Head of caudate nucleus (tissue), 42 donors: ENCODE measurements at regions not wholly inside any gene's neighbourhood (a gene's known extent, or its start where the extent isn't known, plus 50 kb on each side); places are given as distances from the start of the nearest gene placed in this dataset.
"Not testable (repeated sequence)": the region's sequence is repeated elsewhere in the genome, so short reads cannot be mapped to it uniquely, and the experiment has no call there.

Experiments used
- DNase-seq, 42 donors: peaks; one replicate each; pipeline versions ENCODE4 v3.0.0 to v3.0.0-alpha.2; 2020 to 2021; ENCODE audit warnings: mixed read lengths in 7 of 42
- intact Hi-C: fragments of 100-400 bp; cut with DNase I; formaldehyde crosslinking; loops from one replicate; pipeline ENCODE4 v1.15.0; 2022

DNA sequence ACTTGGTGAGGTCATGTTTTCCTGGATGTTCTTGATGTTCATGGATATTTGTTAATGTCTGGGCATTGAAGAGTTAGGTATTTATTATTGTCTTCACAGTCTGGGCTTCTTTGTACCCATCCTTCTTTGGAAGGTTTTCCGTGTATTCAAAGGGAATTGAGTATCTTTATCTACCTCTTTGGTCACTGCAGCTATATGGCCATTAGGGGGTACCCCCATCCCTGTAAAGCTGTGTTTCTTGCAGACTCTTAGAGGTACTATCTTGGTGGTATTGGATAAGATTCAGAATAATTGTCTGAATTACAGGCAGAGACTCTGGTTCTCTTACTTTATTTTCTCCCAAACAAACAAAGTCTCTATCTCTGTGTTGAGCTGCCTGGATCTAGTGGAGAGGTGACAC, 401.6 kb upstream of the FSIP2 start:
- intact Hi-C loops: no loop called here
- no peak for DNase-seq

DNA sequence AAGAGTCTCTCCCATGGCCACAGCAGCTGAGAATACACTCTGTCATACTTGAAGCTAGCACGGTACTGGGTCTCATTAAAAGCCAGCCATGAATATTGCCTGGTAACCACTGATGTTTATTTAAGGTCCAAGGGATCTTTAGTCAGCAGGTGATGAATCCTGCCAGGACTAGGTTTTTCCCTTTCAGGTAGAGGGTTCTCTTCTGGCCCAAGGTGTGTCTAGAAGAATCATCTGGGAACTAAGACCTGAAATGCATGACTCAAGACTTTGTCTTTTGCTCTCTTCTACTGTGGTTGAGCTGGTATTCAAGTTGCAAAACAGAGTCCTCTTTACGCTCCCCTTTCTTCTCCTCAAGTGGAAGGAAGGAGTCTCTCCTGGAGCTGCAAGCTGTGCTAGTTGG, 400.5 kb upstream of the FSIP2 start:
- no peak for DNase-seq
- intact Hi-C loops: no loop called here

DNA sequence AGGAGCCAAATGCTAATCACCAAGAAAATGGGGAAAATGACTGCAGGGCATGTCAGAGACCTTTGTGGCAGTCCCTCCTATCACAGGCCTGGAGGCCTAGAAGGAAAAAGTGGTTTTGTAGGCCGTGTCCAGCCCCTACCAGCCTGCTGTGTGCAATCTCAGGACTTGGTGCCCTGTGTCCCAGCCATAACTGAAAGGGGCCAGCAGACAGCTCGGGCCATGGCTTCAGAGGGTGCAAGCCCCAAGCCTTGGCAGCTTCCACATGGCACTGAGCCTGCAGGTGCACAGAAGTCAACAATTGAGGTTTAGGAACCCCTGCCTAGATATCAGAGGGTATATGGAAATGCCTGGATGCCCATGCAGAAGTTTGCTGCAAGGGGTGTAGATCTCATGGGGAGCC, 391.2 kb upstream of the FSIP2 start:
- DNase-seq: no peak
- intact Hi-C loops: no loop called here

DNA sequence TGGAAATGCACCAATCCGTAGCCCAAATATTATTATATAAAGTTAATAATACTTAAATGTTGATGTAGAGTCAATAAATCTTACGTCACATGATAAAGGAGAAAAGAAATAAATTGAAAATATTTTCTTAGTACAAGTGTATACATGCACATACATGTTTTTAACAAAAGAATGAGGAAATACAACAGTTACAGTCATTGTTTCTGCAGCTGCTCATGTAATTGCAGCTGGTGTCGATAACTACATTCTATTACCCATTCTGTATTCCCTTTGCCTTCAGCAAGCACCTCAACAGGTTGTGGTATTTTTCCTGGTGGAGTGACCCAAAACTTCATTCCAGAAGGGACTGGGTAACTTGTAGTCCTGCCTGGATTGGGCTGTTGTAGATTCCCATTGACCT, 377.8 kb upstream of the FSIP2 start:
- no peak for DNase-seq
- intact Hi-C loops: no loop called here

DNA sequence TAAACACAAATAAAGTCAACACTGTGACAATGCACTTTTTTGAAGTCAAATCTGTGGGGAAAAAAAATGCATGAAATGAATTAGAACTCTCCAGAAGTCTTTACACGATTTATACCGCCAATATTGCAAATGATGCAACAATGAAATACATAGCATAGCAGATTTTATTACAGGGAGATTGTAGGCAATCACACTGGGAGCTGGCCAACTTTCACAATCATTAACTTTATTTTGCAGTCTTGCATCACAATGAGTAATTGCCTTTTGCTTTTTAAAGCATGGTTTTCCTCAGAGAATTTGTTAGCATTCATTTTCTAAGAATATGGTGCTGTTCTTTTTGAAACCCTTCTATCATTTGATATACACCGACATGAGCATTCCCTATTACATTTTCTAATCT, 366.4 kb upstream of the FSIP2 start:
- intact Hi-C loops: no loop called here
- DNase-seq: no peak

DNA sequence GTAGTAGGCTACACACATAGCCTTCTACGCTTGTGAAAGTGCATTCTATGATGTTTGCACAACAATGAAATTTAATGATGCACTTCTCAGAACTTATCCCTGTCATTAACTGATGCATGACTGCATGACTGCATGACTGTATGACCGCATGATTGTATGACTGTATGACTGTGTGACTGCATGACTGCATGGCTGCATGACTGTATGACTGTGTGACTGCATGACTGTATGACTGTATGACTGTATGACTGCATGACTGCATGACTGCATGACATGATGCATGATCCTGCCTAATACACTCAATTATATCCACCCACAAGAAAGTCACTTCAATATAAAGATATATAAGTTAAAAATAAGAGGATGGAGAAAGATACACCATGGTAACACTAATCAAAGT, 365.4 kb upstream of the FSIP2 start:
- DNase-seq: no peak
- intact Hi-C loops: no loop called here

DNA sequence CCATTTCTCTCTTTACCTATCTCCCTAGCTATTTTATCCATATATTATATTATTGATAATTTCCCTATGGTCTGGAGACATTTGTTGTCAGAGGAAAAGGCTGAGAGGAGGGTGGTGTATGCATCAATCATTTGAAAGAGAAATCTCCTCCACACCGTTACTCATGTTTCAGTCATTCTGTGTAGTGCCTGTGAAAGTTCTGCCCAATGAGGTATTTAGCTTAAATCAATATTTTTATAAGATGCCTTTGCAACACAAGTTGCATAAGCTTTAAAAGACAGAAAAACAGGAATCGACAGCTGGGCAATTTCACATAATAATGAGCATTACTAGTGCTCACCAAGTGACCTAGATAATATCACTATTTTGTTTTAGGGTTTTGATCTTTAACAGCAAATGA, 363.7 kb upstream of the FSIP2 start:
- intact Hi-C loops: no loop called here
- no peak for DNase-seq

DNA sequence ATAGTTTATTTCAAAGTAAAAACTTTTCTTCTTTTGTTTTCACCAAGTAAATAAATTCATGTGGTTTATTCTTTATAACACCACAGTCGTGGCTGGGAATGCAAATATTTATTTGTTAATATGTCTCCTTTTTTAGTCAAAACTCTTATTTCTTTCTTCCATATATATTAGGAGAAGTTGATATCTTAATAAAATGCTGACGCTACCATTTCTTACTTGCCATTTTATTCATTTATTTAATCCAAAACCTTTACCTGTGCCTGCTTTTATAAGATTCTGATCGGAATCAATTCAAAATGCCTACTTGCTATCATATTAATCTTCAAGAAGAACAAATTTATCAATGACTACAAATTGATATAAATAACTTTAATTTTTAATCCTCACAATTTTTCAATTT, 362.9 kb upstream of the FSIP2 start:
- no peak for DNase-seq
- intact Hi-C loops: no loop called here

DNA sequence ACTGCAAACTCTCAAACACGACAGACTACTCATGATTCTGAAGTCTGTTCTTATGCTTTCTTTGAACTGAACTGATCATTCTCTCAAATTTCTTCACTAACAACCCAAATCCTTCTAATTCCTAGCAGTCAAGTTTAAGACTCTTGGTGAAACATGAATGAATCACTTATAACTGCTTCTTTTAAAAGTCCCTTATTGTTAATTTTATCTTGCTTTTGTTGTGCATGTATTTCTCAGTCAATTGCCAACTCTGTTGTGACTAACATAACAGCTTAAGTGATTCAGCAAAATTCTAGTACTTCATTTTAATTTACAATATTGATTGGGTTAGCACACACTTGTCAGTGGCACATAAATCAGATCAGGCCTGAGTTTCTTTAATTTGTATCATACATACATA, 357.0 kb upstream of the FSIP2 start:
- intact Hi-C loops: no loop called here
- DNase-seq: no peak

DNA sequence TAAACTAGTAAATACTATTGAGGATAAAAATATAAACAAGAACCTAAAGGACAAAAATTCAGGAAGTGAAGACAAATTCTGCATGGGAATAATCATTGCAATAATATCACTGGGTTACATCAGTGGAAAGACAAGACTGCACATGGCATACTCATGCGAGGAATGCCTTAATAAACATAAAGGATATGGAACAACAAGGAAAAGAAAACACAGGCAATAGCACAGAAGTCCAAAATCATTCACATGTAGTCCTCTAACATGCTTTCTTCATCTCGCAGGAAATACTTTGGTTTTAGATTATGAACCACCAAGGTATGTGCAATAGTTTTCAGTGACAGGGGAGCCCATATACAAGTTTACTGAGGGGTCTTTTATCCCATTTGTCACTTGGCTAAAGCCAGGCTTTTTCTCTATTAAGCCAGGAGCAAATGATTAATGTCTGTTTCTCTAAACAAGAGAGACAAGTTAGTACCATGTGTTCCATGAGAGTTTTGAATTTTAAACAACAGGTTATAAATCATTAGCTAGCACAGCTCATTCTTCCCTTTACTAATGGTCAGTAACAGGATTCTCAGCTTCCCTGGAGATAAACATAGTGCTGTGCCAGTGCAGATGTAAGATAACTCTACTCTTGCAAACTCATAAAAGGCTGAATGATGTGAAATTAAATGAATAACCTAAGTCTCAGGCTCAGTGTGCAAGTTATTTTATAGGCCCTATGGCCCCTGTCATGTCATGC, 353.6 kb upstream of the FSIP2 start:
- DNase-seq: no peak

DNA sequence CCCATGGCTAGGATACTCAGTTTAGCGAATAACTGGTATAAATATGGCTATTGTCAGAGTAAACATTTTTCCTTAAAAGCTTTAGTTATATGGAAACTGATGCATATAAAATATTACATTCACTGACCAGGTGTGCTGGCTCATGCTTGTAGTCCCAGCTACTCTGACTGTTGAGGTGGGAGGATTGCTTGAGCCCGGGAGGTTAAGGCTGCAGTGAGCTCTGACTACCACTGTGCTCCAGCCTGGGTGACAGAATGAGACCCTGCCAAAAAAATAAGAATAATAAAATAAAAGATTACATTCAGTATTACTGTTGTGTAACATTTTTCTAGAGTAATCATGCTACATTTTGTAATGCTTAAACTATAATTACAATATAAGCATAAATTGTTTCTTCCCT, 350.4 kb upstream of the FSIP2 start:
- intact Hi-C loops: no loop called here
- DNase-seq: no peak

More for the DNA sequence above, 353.6 kb upstream of the FSIP2 start:
- intact Hi-C loops: no loop called here

DNA sequence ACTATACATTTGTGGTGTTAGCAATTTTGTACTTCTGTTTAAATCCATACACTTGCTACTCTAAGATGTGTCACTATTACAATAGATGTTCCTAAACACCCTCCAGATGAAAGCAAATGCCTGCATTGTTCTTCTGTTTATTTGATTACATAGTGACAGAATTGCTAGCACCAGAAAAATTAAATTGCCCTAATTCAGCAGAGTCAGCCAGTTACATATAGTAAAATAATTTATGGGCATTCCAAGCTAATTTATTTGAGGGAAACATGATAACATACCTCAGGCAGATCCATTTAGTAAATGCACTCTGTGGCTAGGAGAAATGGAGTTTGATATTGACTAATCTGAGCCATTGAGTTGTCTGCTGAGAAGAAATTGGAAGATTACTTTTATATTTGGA, 347.1 kb upstream of the FSIP2 start:
- no peak for DNase-seq
- intact Hi-C loops: no loop called here

DNA sequence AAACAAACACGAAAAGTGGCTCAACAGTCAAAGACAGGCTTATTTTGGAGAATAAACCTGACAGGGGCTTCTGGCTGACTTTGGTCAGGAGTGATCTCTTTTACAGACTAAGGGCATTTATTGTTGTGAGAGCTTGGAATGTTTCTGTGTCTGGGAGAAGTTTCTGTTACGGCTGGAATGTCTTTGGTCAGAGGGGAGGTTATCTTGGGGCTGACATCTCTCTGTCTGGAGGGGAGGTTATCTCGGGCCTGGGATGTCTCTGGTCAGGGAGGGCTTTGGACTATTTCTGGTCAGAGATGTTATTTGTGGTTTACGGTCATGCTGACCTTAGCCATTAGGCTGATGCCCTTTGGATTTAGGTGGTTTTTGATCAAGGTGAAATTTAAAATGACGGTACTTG, 345.5 kb upstream of the FSIP2 start:
- DNase-seq: no peak
- intact Hi-C loops: no loop called here

DNA sequence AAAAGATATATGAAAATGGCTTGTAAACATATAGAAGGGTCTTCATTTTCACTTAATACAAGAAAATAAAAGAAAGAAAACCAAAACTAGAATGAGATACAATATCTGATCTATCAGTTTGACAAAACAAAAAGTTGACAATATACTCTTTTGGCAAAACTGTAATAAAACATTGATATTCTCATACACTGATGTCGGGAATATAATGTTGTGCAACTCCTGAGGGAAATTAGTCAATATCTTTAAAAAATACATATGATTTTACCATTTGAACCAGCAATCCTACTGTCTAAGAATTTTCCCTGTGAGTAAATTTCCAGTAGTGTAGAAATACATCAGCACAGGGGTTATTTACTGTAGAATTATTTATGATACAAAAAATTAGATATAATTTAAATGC, 336.1 kb upstream of the FSIP2 start:
- DNase-seq: no peak
- intact Hi-C loops: no loop called here

DNA sequence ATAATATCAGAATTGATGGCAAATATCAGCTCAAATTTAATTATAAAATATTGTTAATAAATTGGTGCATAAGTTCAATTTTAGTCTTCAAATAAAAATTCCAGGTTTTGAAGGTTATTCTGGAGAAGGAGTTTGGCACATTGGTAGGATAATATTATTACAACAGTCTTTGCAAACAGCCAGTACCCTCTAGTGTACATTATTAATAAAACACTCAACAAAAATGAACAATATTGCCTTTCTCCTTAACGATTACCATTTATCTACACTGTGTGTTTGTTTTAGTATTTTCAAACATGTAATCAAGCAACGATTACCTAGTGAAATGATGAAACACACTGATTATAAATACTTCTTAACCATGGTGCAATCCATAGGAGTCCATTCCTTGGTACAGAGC, 334.0 kb upstream of the FSIP2 start:
- intact Hi-C loops: no loop called here
- DNase-seq: no peak

DNA sequence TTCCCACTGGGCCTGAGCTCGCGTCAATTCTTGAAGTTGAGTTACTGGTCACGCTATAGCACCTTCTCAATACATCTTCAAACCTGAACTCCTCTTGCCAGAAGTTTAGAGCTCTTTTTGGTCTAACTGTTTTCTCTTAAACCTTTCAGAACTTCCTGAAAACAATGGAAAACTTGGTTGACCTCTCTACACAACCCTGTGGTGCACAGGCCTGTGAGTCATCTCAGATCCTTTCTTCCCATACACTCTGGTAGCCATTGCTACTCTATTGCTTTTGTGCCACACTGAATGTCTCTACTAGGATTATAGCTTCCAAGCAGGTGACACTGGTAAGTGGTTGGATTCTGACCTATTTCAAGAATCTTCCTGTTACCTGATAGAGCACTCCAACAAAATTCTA, 321.5 kb upstream of the FSIP2 start:
- intact Hi-C loops: no loop called here

DNA sequence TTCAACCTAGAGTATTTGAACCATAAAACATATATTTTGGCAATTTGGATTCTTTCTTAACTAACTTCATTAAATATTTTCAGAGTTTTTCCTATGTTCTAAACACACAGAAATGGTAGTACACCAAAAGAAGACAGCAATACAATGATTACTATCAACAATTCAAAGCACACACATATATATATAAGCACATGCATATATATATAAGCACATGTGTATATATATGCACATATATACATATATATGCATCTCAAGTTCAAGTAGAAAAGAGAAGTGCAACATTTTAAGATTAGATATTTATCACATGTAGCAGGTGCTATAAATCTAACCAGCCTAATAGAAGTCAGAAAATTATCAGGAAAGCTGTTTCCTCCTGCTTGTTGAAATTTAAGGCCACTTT, 320.9 kb upstream of the FSIP2 start:
- DNase-seq: no peak
- intact Hi-C loops: no loop called here

More for the DNA sequence above, 321.5 kb upstream of the FSIP2 start:
- no peak for DNase-seq

DNA sequence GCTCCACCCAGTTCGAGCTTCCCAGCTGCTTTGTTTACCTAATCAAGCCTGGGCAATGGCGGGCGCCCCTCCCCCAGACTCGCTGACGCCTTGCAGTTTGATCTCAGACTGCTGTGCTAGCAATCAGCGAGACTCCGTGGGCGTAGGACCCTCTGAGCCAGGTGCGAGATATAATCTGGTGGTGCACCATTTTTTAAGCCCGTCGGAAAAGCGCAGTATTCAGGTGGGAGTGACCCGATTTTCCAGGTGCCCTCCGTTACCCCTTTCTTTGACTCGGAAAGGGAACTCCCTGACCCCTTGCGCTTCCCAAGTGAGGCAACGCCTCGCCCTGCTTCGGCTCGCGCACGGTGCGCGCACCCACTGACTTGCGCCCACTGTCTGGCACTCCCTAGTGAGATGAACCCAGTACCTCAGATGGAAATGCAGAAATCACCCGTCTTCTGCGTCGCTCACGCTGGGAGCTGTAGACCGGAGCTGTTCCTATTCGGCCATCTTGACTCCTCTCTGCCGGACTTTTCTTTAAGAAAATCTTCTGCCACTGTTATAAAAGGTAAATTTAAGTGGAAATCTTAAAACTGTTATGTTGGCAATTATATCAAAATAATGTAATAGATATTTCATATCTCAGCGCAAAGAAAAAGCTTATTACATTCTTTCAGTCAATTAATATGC, 313.5 kb upstream of the FSIP2 start:
- intact Hi-C loops: not testable (repeated sequence)

DNA sequence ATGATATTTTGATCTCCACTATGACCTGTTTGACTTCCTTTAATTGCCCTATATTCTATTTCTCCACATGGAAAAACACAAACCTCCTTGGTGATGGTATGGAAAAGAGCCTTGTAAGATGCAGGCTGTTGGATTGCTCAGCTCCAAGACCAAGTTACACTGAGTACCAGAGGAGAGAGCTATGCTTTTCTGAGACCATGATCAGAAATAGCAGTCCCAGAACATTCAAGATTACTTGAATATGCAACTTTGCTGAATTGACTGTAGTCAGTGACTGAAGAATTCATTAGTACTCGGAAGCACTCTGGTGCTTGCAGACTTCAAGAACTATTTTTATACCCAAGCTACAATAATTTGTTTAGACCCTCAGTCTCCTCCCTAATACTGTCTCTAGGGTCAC, 310.6 kb upstream of the FSIP2 start:
- intact Hi-C loops: no loop called here
- no peak for DNase-seq

More for the DNA sequence above, 313.5 kb upstream of the FSIP2 start:
- not testable (repeated sequence) for DNase-seq

DNA sequence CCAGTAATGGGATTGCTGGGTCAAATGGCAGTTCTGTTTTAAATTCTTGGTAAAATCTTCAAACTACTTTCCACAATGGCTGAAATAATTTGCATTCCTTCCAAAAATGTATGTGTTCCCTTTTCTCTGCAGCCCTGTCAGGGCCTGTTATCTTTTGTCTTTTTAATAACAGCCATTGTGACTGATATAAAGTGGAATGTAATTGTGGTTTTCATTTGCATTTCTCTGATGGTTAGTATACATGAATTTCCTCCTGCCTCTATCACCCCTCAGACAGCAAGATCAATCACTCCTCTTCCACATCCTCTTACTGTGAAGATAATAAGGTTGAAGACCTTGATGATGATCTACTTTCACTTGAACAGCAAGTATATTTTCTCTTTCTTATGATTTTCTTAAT, 304.8 kb upstream of the FSIP2 start:
- DNase-seq: no peak
- intact Hi-C loops: no loop called here

DNA sequence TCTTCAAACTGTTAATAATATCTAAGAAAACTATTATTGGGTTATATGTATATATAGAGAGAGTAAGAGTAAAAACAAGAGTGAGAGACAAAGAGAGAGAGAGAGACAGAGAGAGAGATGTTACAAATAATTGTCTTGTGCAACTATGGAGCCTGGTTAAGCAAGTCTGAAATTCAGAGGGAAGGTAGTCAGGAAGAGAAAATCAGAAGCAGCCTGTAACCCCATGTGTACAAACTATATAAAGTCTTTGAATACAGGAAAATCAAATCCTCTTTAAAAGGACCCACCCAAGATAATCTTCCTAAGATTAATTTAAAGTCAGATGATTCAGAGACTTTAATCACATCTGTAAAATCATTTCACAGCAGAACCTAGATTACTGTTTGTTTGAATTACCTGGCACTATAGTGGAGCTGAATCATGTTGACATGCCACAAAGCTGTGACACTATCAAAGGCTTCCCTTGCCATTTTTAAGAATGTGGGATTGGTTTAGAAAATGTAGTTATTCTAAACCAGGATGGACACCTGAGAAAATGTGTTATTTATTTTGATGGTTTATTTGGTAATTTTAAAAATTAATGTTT, 301.7 kb upstream of the FSIP2 start:
- no peak for DNase-seq
- intact Hi-C loops: no loop called here
